ENCODE measurements at regions not wholly inside any gene's neighbourhood (a gene's known extent, or its start where the extent isn't known, plus 50 kb on each side); places are given as distances from the start of the nearest gene placed in this dataset.
A peak's percentile ranks its signal among the peaks of the same experiment; 100 is the strongest.

- TF ChIP-seq REST (IDR thresholded peaks at IDR 0.05; ENCODE audit: low read depth, low read length) (no peak), RFX5 (IDR thresholded peaks at IDR 0.05; ENCODE audit: low read length) (no peak), RXRA (IDR thresholded peaks at IDR 0.05; ENCODE audit: borderline replicate concordance, low read depth) (no peak), ELF1 (IDR thresholded peaks at IDR 0.05) (no peak), USF1 (IDR thresholded peaks at IDR 0.05; ENCODE audit: borderline replicate concordance, low read depth) (no peak), FOXJ3 (CRISPR knock-in tag; IDR thresholded peaks at IDR 0.05) (no peak), ZBTB33 (IDR thresholded peaks at IDR 0.05; ENCODE audit: borderline replicate concordance, low read depth) (no peak), PBX3 (IDR thresholded peaks at IDR 0.05) (peak; percentile 49; the same call in 1 of the 2 replicates), MEF2A (IDR thresholded peaks at IDR 0.05; ENCODE audit: borderline replicate concordance, low read depth) (no peak), GABPA (IDR thresholded peaks at IDR 0.05; ENCODE audit: low read depth) (peak; percentile 84)
Measured at GRCh38 chr7:36048902-36049240, 104.2 kb upstream of the EEPD1 start (continued).

- Histone ChIP-seq H3K9me3 (no peaks in the 10 kb centered on the region), H2AFZ (ENCODE audit: low read depth) (no peak overlapping the region), H3K4me3 (ENCODE audit: low read depth in 2 of 2, low read length in 1 of 2) (no peak overlapping the region), H3K27ac (ENCODE audit: low read depth in 2 of 2, low read length in 1 of 2) (no peak overlapping the region), H3K9ac (no peak overlapping the region), H3K4me1 (ENCODE audit: control insufficient read depth in 1 of 2, insufficient read depth in 2 of 2, low read depth in 1 of 2, low read length in 1 of 2) (peaks cover 21 to 23% of the 10 kb centered on the region in 2 experiments), H3K36me3 (replicated peaks in 1 of 2; ENCODE audit: control insufficient read depth in 1 of 2, insufficient read depth in 2 of 2, low read length in 1 of 2) (no peaks in the 10 kb centered on the region), H3K4me2 (no peak overlapping the region), H3K79me2 (ENCODE audit: insufficient read depth) (no peaks in the 10 kb centered on the region), H3K27me3 (ENCODE audit: insufficient read depth) (no peaks in the 10 kb centered on the region), H3K9me2 (no peaks in the 10 kb centered on the region), H4K20me1 (ENCODE audit: insufficient read depth) (no peaks in the 10 kb centered on the region), H3F3A (replicated peaks; ENCODE audit: insufficient read depth) (peaks cover 11% of the 10 kb centered on the region)
- WGBS (ENCODE audit: low lambda C conversion rate): 86% methylated on average over 4 of the region's 4 CpGs
- ChIA-PET CTCF (interaction anchor here (0.8 to 1.6 kb wide), 3 partner anchors 66 to 250 kb away, joined by 3 to 5 read pairs (median 3); no protein-coding TSS in a partner anchor), POLR2A (no interaction called here)
- DNase-seq: no peak
- TF ChIP-seq CTCF (IDR thresholded peaks at IDR 0.05): no peak
- TF ChIP-seq TEAD4 (IDR thresholded peaks at IDR 0.05; ENCODE audit: borderline replicate concordance, insufficient read depth): no peak
- no peak for TF ChIP-seq PBX3 (IDR thresholded peaks at IDR 0.05)
- no peak for TF ChIP-seq ZBTB33 (IDR thresholded peaks at IDR 0.05; ENCODE audit: borderline replicate concordance, low read depth)
- TF ChIP-seq CHD2 (IDR thresholded peaks at IDR 0.05; ENCODE audit: low read length, partially characterized antibody): no peak
- no peak for TF ChIP-seq USF2 (IDR thresholded peaks at IDR 0.05; ENCODE audit: borderline replicate concordance, low read depth, low read length)
- TF ChIP-seq TCF12 (IDR thresholded peaks at IDR 0.05): no peak
- TF ChIP-seq EZH2phosphoT487 (IDR thresholded peaks at IDR 0.05; ENCODE audit: borderline replicate concordance, low read depth): no peak
- TF ChIP-seq EP300 (IDR thresholded peaks at IDR 0.05; ENCODE audit: borderline replicate concordance in 1 of 2, low read depth in 1 of 2, low read length in 1 of 2): no peak
Measured at GRCh38 chr7:36051501-36051900, 101.6 kb upstream of the EEPD1 start.

Measured in SK-N-SH (cell line).